Progenitor cell of endocrine pancreas (in vitro differentiated cells): ENCODE measurements at regions not wholly inside any gene's neighbourhood (a gene's known extent, or its start where the extent isn't known, plus 50 kb on each side); places are given as distances from the start of the nearest gene placed in this dataset.

Experiments used
- DNase-seq: peaks from one replicate; pipeline ENCODE4 v3.0.0; 2021; ENCODE audit warnings: low spot score; ENCODE audit not compliant: unreplicated experiment
- H3K27ac Mint-ChIP-seq: 2 replicates; pipeline ENCODE4 v1.8.0; 2021; ENCODE audit warnings: mild to moderate bottlenecking, moderate library complexity, mixed read lengths
- H3K27me3 Mint-ChIP-seq: 2 replicates; pipeline ENCODE4 v1.8.0; 2021; ENCODE audit warnings: mixed read lengths
- H3K36me3 Mint-ChIP-seq: 2 replicates; pipeline ENCODE4 v1.8.0; 2022; ENCODE audit warnings: mixed read lengths; ENCODE audit not compliant: insufficient read depth
- H3K4me1 Mint-ChIP-seq: 2 replicates; pipeline ENCODE4 v1.8.0; 2021; ENCODE audit warnings: low read depth, mixed read lengths
- H3K4me3 Mint-ChIP-seq: 2 replicates; pipeline ENCODE4 v1.8.0; 2021; ENCODE audit warnings: low read depth, mild to moderate bottlenecking, moderate library complexity, mixed read lengths
- H3K9me3 Mint-ChIP-seq: 2 replicates; pipeline ENCODE4 v1.8.0; 2021; ENCODE audit warnings: low read depth, mixed read lengths
- CTCF ChIP-seq: fragments of 200-600 bp; sonication (generic); IDR thresholded peaks from one replicate; pipeline ENCODE4 v1.5.0; 2021; ENCODE audit warnings: antibody characterized with exemption, mild to moderate bottlenecking; ENCODE audit not compliant: unreplicated experiment

- H3K27me3 Mint-ChIP-seq = peaks cover 6% of the 10 kb centered on the region
- H3K4me1 Mint-ChIP-seq = peaks cover 8% of the 10 kb centered on the region
- H3K9me3 Mint-ChIP-seq = peaks cover 12% of the 10 kb centered on the region
- no peak overlapping the region for H3K4me3 Mint-ChIP-seq
- no peak overlapping the region for H3K27ac Mint-ChIP-seq
- H3K36me3 Mint-ChIP-seq = peaks cover 9% of the 10 kb centered on the region
- no peak for DNase-seq
- TF ChIP-seq CTCF = no peak
Measured at GRCh38 chr1:229136822-229137221, 134.1 kb upstream of the RAB4A start.

GRCh38 chr1:229137271-229137670 is 133.6 kb upstream of the RAB4A start:
- peaks cover 6% of the 10 kb centered on the region for H3K27me3 Mint-ChIP-seq
- H3K4me3 Mint-ChIP-seq = no peak overlapping the region
- no peak overlapping the region for H3K27ac Mint-ChIP-seq
- peaks cover 12% of the 10 kb centered on the region for H3K9me3 Mint-ChIP-seq
- no peak for TF ChIP-seq CTCF
- DNase-seq = no peak
- H3K36me3 Mint-ChIP-seq = peaks cover 9% of the 10 kb centered on the region
- peaks cover 4% of the 10 kb centered on the region for H3K4me1 Mint-ChIP-seq

GRCh38 chr1:229138058-229138457 is 132.9 kb upstream of the RAB4A start:
- DNase-seq = no peak
- no peak for TF ChIP-seq CTCF
- no peak overlapping the region for H3K27ac Mint-ChIP-seq
- no peak overlapping the region for H3K4me3 Mint-ChIP-seq
- H3K9me3 Mint-ChIP-seq = peaks cover 11% of the 10 kb centered on the region
- H3K27me3 Mint-ChIP-seq = peaks cover 11% of the 10 kb centered on the region
- H3K4me1 Mint-ChIP-seq = peaks cover 5% of the 10 kb centered on the region
- peaks cover 9% of the 10 kb centered on the region for H3K36me3 Mint-ChIP-seq

- H3K9me3 Mint-ChIP-seq = peaks cover 3% of the 10 kb centered on the region
- peaks cover 5% of the 10 kb centered on the region for H3K4me1 Mint-ChIP-seq
- H3K27ac Mint-ChIP-seq = no peak overlapping the region
- DNase-seq = no peak
- peaks cover 3% of the 10 kb centered on the region for H3K36me3 Mint-ChIP-seq
- TF ChIP-seq CTCF = no peak
- no peak overlapping the region for H3K4me3 Mint-ChIP-seq
- peaks cover 17% of the 10 kb centered on the region for H3K27me3 Mint-ChIP-seq
Measured at GRCh38 chr1:229139331-229140118, 131.4 kb upstream of the RAB4A start.

- TF ChIP-seq CTCF = no peak
- H3K9me3 Mint-ChIP-seq = peaks cover 3% of the 10 kb centered on the region
Measured at GRCh38 chr1:229140119-229140396, 130.9 kb upstream of the RAB4A start.

More at GRCh38 chr1:229140119-229140396, 130.9 kb upstream of the RAB4A start:
- Mint-ChIP-seq H3K4me3 (no peak overlapping the region), H3K27me3 (peaks cover 20% of the 10 kb centered on the region), H3K27ac (no peak overlapping the region), H3K36me3 (peaks cover 2% of the 10 kb centered on the region), H3K4me1 (peaks cover 5% of the 10 kb centered on the region)
- DNase-seq = no peak
